PC-9 (cell line): ENCODE measurements at regions not wholly inside any gene's neighbourhood (a gene's known extent, or its start where the extent isn't known, plus 50 kb on each side); places are given as distances from the start of the nearest gene placed in this dataset. TPM values are rescaled to one million over a fixed set of nuclear protein-coding genes. Genes with fewer than 3 reads are reported as not detected.

Experiments
- BruUV-seq: library from RNA; stranded (reverse); fragments of 400-500 nt; replicated peaks from 2 replicates; lab custom pipeline; 2021; lab: Mats Ljungman, UMichigan
- CTCF ChIA-PET: fragments of 300-600 bp; sonication (Branson Sonifier 250); formaldehyde crosslinking; loops from one replicate; lab custom pipeline; 2022; ENCODE audit warnings: antibody characterized with exemption; lab: Charles Lee
- POLR2A ChIA-PET: fragments of 300-600 bp; sonication (Branson Sonifier 250); formaldehyde crosslinking; loops from one replicate; lab custom pipeline; 2022; ENCODE audit warnings: antibody characterized with exemption; ENCODE audit not compliant: unreplicated experiment; lab: Charles Lee
- DNase-seq, 2 experiments: peaks; one replicate each; pipeline versions ENCODE4 v3.0.0 to v3.0.0-alpha.2; 2015 to 2022; ENCODE audit warnings: mixed read lengths in 1 of 2
- H2AFZ ChIP-seq: fragments of 200-600 bp; sonication (generic); 2 replicates; pipeline ENCODE4 v1.8.1; 2017; ENCODE audit warnings: antibody characterized with exemption
- H3F3A ChIP-seq: fragments of 200-600 bp; sonication (generic); 2 replicates; pipeline ENCODE4 v1.8.1; 2017; ENCODE audit warnings: antibody characterized with exemption, mild to moderate bottlenecking, low read depth; ENCODE audit not compliant: insufficient read depth
- H3K27ac ChIP-seq: fragments of 200-600 bp; sonication (generic); 2 replicates; pipeline ENCODE4 v1.6.1; 2016; ENCODE audit warnings: mixed run types
- H3K27me3 ChIP-seq: fragments of 200-600 bp; sonication (generic); 2 replicates; pipeline ENCODE4 v1.6.1; 2016; ENCODE audit warnings: low read depth, mixed run types; ENCODE audit not compliant: insufficient read depth
- H3K36me3 ChIP-seq: fragments of 200-600 bp; sonication (generic); 2 replicates; pipeline ENCODE4 v1.6.1; 2016; ENCODE audit warnings: low read depth, mixed run types
- H3K4me1 ChIP-seq: fragments of 200-600 bp; sonication (generic); replicated peaks from 2 replicates; pipeline ENCODE4 v1.6.1; 2016; ENCODE audit warnings: mixed run types; ENCODE audit not compliant: insufficient read depth
- H3K4me2 ChIP-seq: fragments of 200-600 bp; sonication (generic); 2 replicates; pipeline ENCODE4 v1.6.1; 2017; ENCODE audit warnings: mixed run types
- H3K4me3 ChIP-seq: fragments of 200-600 bp; sonication (generic); 2 replicates; pipeline ENCODE4 v1.6.1; 2016; ENCODE audit warnings: mixed run types
- H3K79me2 ChIP-seq: fragments of 200-600 bp; sonication (generic); 2 replicates; pipeline ENCODE4 v1.6.1; 2017; ENCODE audit warnings: low read depth, mixed run types
- H3K9me2 ChIP-seq: fragments of 200-600 bp; sonication (generic); 2 replicates; pipeline ENCODE4 v1.8.1; 2017; ENCODE audit warnings: mild to moderate bottlenecking; ENCODE audit not compliant: insufficient read depth
- H3K9me3 ChIP-seq: fragments of 200-600 bp; sonication (generic); 2 replicates; pipeline ENCODE4 v1.8.1; 2016; ENCODE audit warnings: low read depth; ENCODE audit not compliant: insufficient read depth
- H4K20me1 ChIP-seq: fragments of 200-600 bp; sonication (generic); 2 replicates; pipeline ENCODE4 v1.8.1; 2017; ENCODE audit not compliant: insufficient read depth
- CTCF ChIP-seq: fragments of 200-600 bp; sonication (generic); conservative IDR thresholded peaks from 2 replicates; pipeline ENCODE4 v1.6.1; 2017; ENCODE audit warnings: mixed run types, antibody characterized with exemption, mild to moderate bottlenecking, moderate library complexity
- EZH2 ChIP-seq: fragments of 200-600 bp; sonication (generic); IDR thresholded peaks from 2 replicates; pipeline ENCODE4 v1.8.0; 2017; ENCODE audit warnings: antibody characterized with exemption, low read depth
- intact Hi-C: fragments of 100-400 bp; cut with micrococcal nuclease; formaldehyde crosslinking; loops from one replicate; pipeline ENCODE4 v1.10.0; 2022; ENCODE audit not compliant: unreplicated experiment
- microRNA-seq: library from miRNA; unstranded; fragments of <30 nt; microRNA quantifications from one replicate; pipeline ENCODE4 v1.2.0, GENCODE V29; 2021; ENCODE audit warnings: borderline number of aligned reads, borderline replicate concordance

GRCh38 chr21:35100349-35100811 lies 51.3 kb upstream of the RUNX1 start:
- Histone ChIP-seq H3F3A (no peaks in the 10 kb centered on the region), H4K20me1 (no peaks in the 10 kb centered on the region), H3K79me2 (no peaks in the 10 kb centered on the region), H3K9me3 (no peaks in the 10 kb centered on the region), H3K4me2 (no peak overlapping the region), H3K9me2 (no peaks in the 10 kb centered on the region), H2AFZ (no peak overlapping the region), H3K36me3 (no peaks in the 10 kb centered on the region), H3K27me3 (no peaks in the 10 kb centered on the region), H3K4me3 (no peak overlapping the region), H3K27ac (no peak overlapping the region), H3K4me1 (no peaks in the 10 kb centered on the region)
- DNase-seq = no peak
- intact Hi-C loops = no loop called here
- ChIA-PET POLR2A (no interaction called here), CTCF (no interaction called here)
- TF ChIP-seq CTCF (no peak), EZH2 (no peak)
- no TSS peak for BruUV-seq

GRCh38 chr21:35099310-35099709 lies 50.2 kb upstream of the RUNX1 start:
- Histone ChIP-seq H3K4me3 (no peak overlapping the region), H3K4me1 (no peaks in the 10 kb centered on the region), H3K27me3 (no peaks in the 10 kb centered on the region), H3K36me3 (no peaks in the 10 kb centered on the region), H2AFZ (no peak overlapping the region), H3K27ac (no peak overlapping the region), H3K9me3 (no peaks in the 10 kb centered on the region), H3K4me2 (no peak overlapping the region), H3K79me2 (no peaks in the 10 kb centered on the region), H4K20me1 (no peaks in the 10 kb centered on the region), H3K9me2 (no peaks in the 10 kb centered on the region), H3F3A (no peaks in the 10 kb centered on the region)
- ChIA-PET CTCF (no interaction called here), POLR2A (no interaction called here)
- intact Hi-C loops = no loop called here
- DNase-seq = no peak
- no TSS peak for BruUV-seq
- TF ChIP-seq EZH2 (no peak), CTCF (no peak)

Small RNA genes lying in the stretch of these regions (microRNA-seq; reads per million reads assigned to microRNA genes)
- gene MIR802 = not detected
